Activated CD4-positive, alpha-beta T cell treated with anti-CD3 and anti-CD28 coated beads, Interleukin-2, Interleukin-4, amounts not matched to agents 100 ng/mL and 50 ng/mL, durations not matched to agents 16 hours and 8 hours (primary cell): ENCODE measurements at regions not wholly inside any gene's neighbourhood (a gene's known extent, or its start where the extent isn't known, plus 50 kb on each side); places are given as distances from the start of the nearest gene placed in this dataset.

Experiments
- DNase-seq: peaks from one replicate; pipeline ENCODE4 v3.0.0-alpha.2; 2020; ENCODE audit warnings: low spot score

- DNase-seq: no peak
These were observed 95.1 kb upstream of the CNTNAP4 start for GRCh38 chr16:76182041-76182635.

- no peak for DNase-seq
These were observed 93.6 kb upstream of the CNTNAP4 start for GRCh38 chr16:76183647-76184046.

- DNase-seq: no peak
These were observed 87.1 kb upstream of the CNTNAP4 start for GRCh38 chr16:76190057-76190456.

- DNase-seq: no peak
These were observed 86.7 kb upstream of the CNTNAP4 start for GRCh38 chr16:76190480-76190879.

GRCh38 chr16:76193906-76194615, 83.1 kb upstream of the CNTNAP4 start:
- no peak for DNase-seq

GRCh38 chr16:76194616-76195015, 82.6 kb upstream of the CNTNAP4 start:
- no peak for DNase-seq

GRCh38 chr16:76195056-76195455, 82.1 kb upstream of the CNTNAP4 start:
- no peak for DNase-seq

GRCh38 chr16:76195648-76196047, 81.6 kb upstream of the CNTNAP4 start:
- no peak for DNase-seq

- no peak for DNase-seq
These were observed 79.3 kb upstream of the CNTNAP4 start for GRCh38 chr16:76197900-76198299.

GRCh38 chr16:76199681-76200220, 77.5 kb upstream of the CNTNAP4 start:
- no peak for DNase-seq

GRCh38 chr16:76201385-76201784, 75.8 kb upstream of the CNTNAP4 start:
- no peak for DNase-seq

- DNase-seq: no peak
These were observed 73.0 kb upstream of the CNTNAP4 start for GRCh38 chr16:76204249-76204648.

- DNase-seq: no peak
These were observed 69.9 kb upstream of the CNTNAP4 start for GRCh38 chr16:76207270-76207669.

GRCh38 chr16:76210157-76210556, 67.0 kb upstream of the CNTNAP4 start:
- no peak for DNase-seq

GRCh38 chr16:76213860-76214259, 63.3 kb upstream of the CNTNAP4 start:
- DNase-seq: no peak

GRCh38 chr16:76214856-76215255, 62.3 kb upstream of the CNTNAP4 start:
- DNase-seq: no peak

GRCh38 chr16:76222087-76222486, 55.1 kb upstream of the CNTNAP4 start:
- no peak for DNase-seq

GRCh38 chr16:76222853-76223252, 54.3 kb upstream of the CNTNAP4 start:
- DNase-seq: no peak

GRCh38 chr16:76226011-76226410, 51.2 kb upstream of the CNTNAP4 start:
- DNase-seq: no peak

- no peak for DNase-seq
These were observed 50.7 kb upstream of the CNTNAP4 start for GRCh38 chr16:76226481-76226880.
